ENCODE measurements at regions not wholly inside any gene's neighbourhood (a gene's known extent, or its start where the extent isn't known, plus 50 kb on each side); places are given as distances from the start of the nearest gene placed in this dataset.

GRCh38 chr1:170395149-170395548, 136.8 kb upstream of the GORAB start:
- TF ChIP-seq CTCF (optimal IDR thresholded peaks at IDR 0.05 in 1 of 3, IDR thresholded peaks at IDR 0.05 in 1 of 3, conservative IDR thresholded peaks at IDR 0.05 in 1 of 3; ENCODE audit: extremely low read depth in 1 of 3, insufficient read depth in 2 of 3, low read length in 3 of 3) (no peak), EZH2 (IDR thresholded peaks at IDR 0.05; ENCODE audit: low read length) (no peak)

All from keratinocyte (primary cell).